Hepatocyte (in vitro differentiated cells): ENCODE measurements at regions not wholly inside any gene's neighbourhood (a gene's known extent, or its start where the extent isn't known, plus 50 kb on each side); places are given as distances from the start of the nearest gene placed in this dataset.

Source experiments
- DNase-seq: peaks from one replicate; pipeline ENCODE4 v3.0.0-alpha.2; 2016; ENCODE audit warnings: low spot score
- H2AFZ ChIP-seq: fragments of 200-600 bp; sonication (generic); 2 replicates; pipeline ENCODE4 v1.6.0; 2016; ENCODE audit warnings: antibody characterized with exemption, mild to moderate bottlenecking
- H3K27ac ChIP-seq: fragments of 200-600 bp; sonication (generic); 2 replicates; pipeline ENCODE4 v1.5.1; 2016; ENCODE audit warnings: mild to moderate bottlenecking
- H3K27me3 ChIP-seq: fragments of 200-600 bp; sonication (generic); 2 replicates; pipeline ENCODE4 v1.6.1; 2016
- H3K36me3 ChIP-seq: fragments of 200-600 bp; sonication (generic); replicated peaks from 2 replicates; pipeline ENCODE4 v1.5.1; 2016; ENCODE audit warnings: low read depth; ENCODE audit not compliant: insufficient read depth
- H3K4me1 ChIP-seq: fragments of 200-600 bp; sonication (generic); 2 replicates; pipeline ENCODE4 v1.5.1; 2016; ENCODE audit warnings: mild to moderate bottlenecking, moderate library complexity; ENCODE audit not compliant: insufficient read depth
- H3K4me2 ChIP-seq: fragments of 200-600 bp; sonication (generic); 2 replicates; pipeline ENCODE4 v1.6.0; 2016
- H3K4me3 ChIP-seq: fragments of 200-600 bp; sonication (generic); 2 replicates; pipeline ENCODE4 v1.5.1; 2016; ENCODE audit warnings: mild to moderate bottlenecking
- H3K79me2 ChIP-seq: fragments of 200-600 bp; sonication (generic); 2 replicates; pipeline ENCODE4 v1.6.0; 2017; ENCODE audit warnings: mild to moderate bottlenecking
- H3K9me2 ChIP-seq: fragments of 200-600 bp; sonication (generic); replicated peaks from 2 replicates; pipeline ENCODE4 v1.6.0; 2017; ENCODE audit warnings: mild to moderate bottlenecking; ENCODE audit not compliant: insufficient read depth
- H3K9me3 ChIP-seq: fragments of 200-600 bp; sonication (generic); 2 replicates; pipeline ENCODE4 v1.5.1; 2016; ENCODE audit warnings: low read depth, mild to moderate bottlenecking
- H4K20me1 ChIP-seq: fragments of 200-600 bp; sonication (generic); 2 replicates; pipeline ENCODE4 v1.6.0; 2016; ENCODE audit warnings: mild to moderate bottlenecking; ENCODE audit not compliant: insufficient read depth, poor library complexity, severe bottlenecking
- EZH2 ChIP-seq: fragments of 200-600 bp; sonication (generic); IDR thresholded peaks from 2 replicates; pipeline ENCODE4 v1.6.1; 2016; ENCODE audit warnings: antibody characterized with exemption, mild to moderate bottlenecking, borderline replicate concordance
- EZH2phosphoT487 ChIP-seq: fragments of 200-600 bp; sonication (generic); IDR thresholded peaks from one replicate; pipeline ENCODE4 v1.6.1; 2018; ENCODE audit warnings: antibody characterized with exemption, mild to moderate bottlenecking, low read depth, moderate library complexity; ENCODE audit not compliant: unreplicated experiment, severe bottlenecking
- WGBS: methylation state at CpG from one replicate; pipeline ENCODE4 v1.1.6; 2016; ENCODE audit warnings: low lambda C conversion rate; ENCODE audit errors: missing lambda C conversion rate; 5-methylcytosine and 5-hydroxymethylcytosine counted together
- TF ChIP-seq, protein P1 (sequence below): fragments of 200-600 bp; sonication (generic); IDR thresholded peaks from 2 replicates; pipeline ENCODE4 v1.5.1; 2016; ENCODE audit warnings: antibody characterized with exemption, mild to moderate bottlenecking; ENCODE audit not compliant: poor library complexity

DNA sequence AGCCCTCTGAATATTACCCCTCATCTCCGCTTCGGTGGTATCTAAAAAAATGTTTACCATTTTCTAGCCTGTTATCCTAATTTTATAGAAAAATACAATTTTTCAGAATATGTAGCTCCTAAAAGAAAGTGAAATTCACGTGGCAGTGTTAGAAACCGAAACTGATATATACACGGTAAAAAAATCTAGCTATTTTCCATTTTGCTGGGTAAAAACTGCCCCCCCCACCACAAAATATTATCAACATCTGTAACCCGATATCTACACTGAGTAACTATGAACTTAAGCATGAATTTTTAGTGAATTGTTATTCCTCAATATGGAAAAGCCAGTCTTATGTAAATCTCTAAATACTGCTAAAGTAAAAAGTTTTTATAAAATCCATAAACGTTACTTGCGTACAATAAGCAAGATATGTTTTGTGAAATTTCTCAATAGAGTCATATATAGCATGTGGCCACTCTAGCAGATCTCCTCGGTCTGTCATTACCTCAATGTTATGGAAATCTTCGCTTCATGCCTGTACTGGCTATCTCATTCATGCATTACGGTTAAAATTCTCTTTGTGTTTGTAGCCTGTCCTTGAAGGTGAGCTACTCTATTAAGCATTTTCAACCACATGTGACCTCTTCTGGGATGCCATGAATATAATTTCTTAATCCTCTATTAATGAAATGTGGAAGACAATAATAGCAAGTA lies 524.2 kb downstream of the TRIB2 start:
- WGBS: 79% methylated on average over 11 of the region's 11 CpGs
- no peak for DNase-seq
- no peak overlapping the region for H3K4me2 ChIP-seq
- H3K27ac ChIP-seq: no peak overlapping the region
- H3K4me1 ChIP-seq: no peaks in the 10 kb centered on the region
- H3K9me2 ChIP-seq: no peaks in the 10 kb centered on the region
- TF ChIP-seq, protein P1, sequence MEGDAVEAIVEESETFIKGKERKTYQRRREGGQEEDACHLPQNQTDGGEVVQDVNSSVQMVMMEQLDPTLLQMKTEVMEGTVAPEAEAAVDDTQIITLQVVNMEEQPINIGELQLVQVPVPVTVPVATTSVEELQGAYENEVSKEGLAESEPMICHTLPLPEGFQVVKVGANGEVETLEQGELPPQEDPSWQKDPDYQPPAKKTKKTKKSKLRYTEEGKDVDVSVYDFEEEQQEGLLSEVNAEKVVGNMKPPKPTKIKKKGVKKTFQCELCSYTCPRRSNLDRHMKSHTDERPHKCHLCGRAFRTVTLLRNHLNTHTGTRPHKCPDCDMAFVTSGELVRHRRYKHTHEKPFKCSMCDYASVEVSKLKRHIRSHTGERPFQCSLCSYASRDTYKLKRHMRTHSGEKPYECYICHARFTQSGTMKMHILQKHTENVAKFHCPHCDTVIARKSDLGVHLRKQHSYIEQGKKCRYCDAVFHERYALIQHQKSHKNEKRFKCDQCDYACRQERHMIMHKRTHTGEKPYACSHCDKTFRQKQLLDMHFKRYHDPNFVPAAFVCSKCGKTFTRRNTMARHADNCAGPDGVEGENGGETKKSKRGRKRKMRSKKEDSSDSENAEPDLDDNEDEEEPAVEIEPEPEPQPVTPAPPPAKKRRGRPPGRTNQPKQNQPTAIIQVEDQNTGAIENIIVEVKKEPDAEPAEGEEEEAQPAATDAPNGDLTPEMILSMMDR: no peak
- TF ChIP-seq EZH2phosphoT487 (no peak), EZH2 (no peak)
- H4K20me1 ChIP-seq: no peaks in the 10 kb centered on the region
- no peak overlapping the region for H2AFZ ChIP-seq
- no peaks in the 10 kb centered on the region for H3K79me2 ChIP-seq
- H3K27me3 ChIP-seq: no peaks in the 10 kb centered on the region
- no peaks in the 10 kb centered on the region for H3K36me3 ChIP-seq
- H3K4me3 ChIP-seq: no peak overlapping the region
- no peaks in the 10 kb centered on the region for H3K9me3 ChIP-seq

DNA sequence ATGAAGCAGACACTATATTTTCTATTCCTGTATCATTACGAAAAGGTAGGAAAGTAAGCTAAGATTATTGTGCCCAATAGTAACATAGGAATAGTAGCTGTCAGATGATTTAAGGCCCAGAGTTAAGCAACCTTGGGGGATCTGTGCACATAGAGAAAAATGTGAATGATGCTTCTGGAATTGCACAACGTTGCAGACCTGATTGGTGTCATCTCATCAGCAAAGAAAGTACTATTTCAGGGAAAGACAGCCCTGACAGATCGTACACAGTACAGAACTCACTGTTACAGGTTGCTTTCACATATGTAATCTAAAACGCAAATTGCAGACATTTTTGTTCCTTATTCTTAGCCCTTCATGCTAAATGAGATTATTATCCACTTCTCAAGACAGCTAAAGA lies 535.9 kb downstream of the TRIB2 start:
- H2AFZ ChIP-seq: no peak overlapping the region
- no peaks in the 10 kb centered on the region for H4K20me1 ChIP-seq
- H3K27me3 ChIP-seq: no peaks in the 10 kb centered on the region
- DNase-seq: no peak
- H3K4me1 ChIP-seq: no peaks in the 10 kb centered on the region
- TF ChIP-seq EZH2: no peak
- TF ChIP-seq, protein P1: no peak
- no peak for TF ChIP-seq EZH2phosphoT487
- no peak overlapping the region for H3K27ac ChIP-seq
- no peaks in the 10 kb centered on the region for H3K36me3 ChIP-seq
- H3K79me2 ChIP-seq: no peaks in the 10 kb centered on the region
- no peaks in the 10 kb centered on the region for H3K9me2 ChIP-seq
- H3K4me3 ChIP-seq: no peak overlapping the region
- WGBS: 45% methylated on average over 4 of the region's 4 CpGs
- H3K4me2 ChIP-seq: no peak overlapping the region
- H3K9me3 ChIP-seq: no peaks in the 10 kb centered on the region

- Histone ChIP-seq H3K79me2 (no peaks in the 10 kb centered on the region), H3K4me1 (no peaks in the 10 kb centered on the region), H3K36me3 (no peaks in the 10 kb centered on the region), H2AFZ (no peak overlapping the region), H3K4me3 (no peak overlapping the region), H3K9me3 (no peaks in the 10 kb centered on the region), H3K27ac (no peak overlapping the region), H3K27me3 (no peaks in the 10 kb centered on the region), H3K9me2 (no peaks in the 10 kb centered on the region), H4K20me1 (no peaks in the 10 kb centered on the region), H3K4me2 (no peak overlapping the region)
- no peak for DNase-seq
- WGBS: 77% methylated on average over 1 of the region's 1 CpG
- TF ChIP-seq, protein P1: no peak
Measured at GRCh38 chr2:13255485-13255884, 538.7 kb downstream of the TRIB2 start.

- Histone ChIP-seq H3K27me3 (no peaks in the 10 kb centered on the region), H4K20me1 (no peaks in the 10 kb centered on the region), H3K36me3 (no peaks in the 10 kb centered on the region), H3K4me3 (no peak overlapping the region), H3K9me3 (no peaks in the 10 kb centered on the region), H2AFZ (no peak overlapping the region), H3K4me2 (no peak overlapping the region), H3K79me2 (no peaks in the 10 kb centered on the region), H3K27ac (no peak overlapping the region), H3K9me2 (no peaks in the 10 kb centered on the region), H3K4me1 (no peaks in the 10 kb centered on the region)
- 50% methylated on average over 2 of the region's 2 CpGs for whole genome bisulfite sequencing
- no peak for DNase-seq
- TF ChIP-seq, protein P1: no peak
- no peak for TF ChIP-seq EZH2
- no peak for TF ChIP-seq EZH2phosphoT487
Measured at GRCh38 chr2:13260402-13260801, 543.7 kb downstream of the TRIB2 start.
